GM12865 (cell line): ENCODE measurements at regions not wholly inside any gene's neighbourhood (a gene's known extent, or its start where the extent isn't known, plus 50 kb on each side); places are given as distances from the start of the nearest gene placed in this dataset.

Source experiments
- DNase-seq: peaks from one replicate; pipeline ENCODE4 v3.0.0; 2010; ENCODE audit warnings: low read depth
- H3K4me3 ChIP-seq: 2 replicates; pipeline ENCODE4 v1.5.1; 2011; ENCODE audit warnings: mild to moderate bottlenecking, low read depth, low read length, control low read depth
- CTCF ChIP-seq: IDR thresholded peaks from 2 replicates; pipeline ENCODE4 v1.5.1; 2011; ENCODE audit warnings: low read length, control low read depth, low read depth, inconsistent platforms; ENCODE audit not compliant: insufficient read depth; ENCODE audit errors: missing control alignments

DNA sequence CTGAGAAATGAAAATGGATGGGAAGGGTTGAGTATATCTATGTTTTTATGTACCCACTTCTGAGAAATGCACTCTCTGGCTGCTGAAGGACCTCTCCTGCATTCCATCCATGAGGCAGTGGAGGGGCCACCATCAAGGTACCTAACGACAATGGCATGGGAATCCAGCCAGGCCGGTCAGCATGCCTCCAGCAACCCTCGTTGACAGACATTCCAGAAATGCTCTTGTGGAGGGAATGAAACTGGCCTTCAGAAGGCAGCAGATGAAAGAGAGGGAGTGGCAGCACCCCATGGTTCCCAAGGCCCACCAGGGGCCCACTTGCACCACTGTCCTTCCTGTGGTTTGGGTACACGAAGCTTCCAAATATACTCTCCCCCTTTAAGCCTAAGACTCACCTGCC, 269.0 kb downstream of the ARHGAP12 start:
- no peak overlapping the region for H3K4me3 ChIP-seq
- no peak for TF ChIP-seq CTCF
- no peak for DNase-seq

DNA sequence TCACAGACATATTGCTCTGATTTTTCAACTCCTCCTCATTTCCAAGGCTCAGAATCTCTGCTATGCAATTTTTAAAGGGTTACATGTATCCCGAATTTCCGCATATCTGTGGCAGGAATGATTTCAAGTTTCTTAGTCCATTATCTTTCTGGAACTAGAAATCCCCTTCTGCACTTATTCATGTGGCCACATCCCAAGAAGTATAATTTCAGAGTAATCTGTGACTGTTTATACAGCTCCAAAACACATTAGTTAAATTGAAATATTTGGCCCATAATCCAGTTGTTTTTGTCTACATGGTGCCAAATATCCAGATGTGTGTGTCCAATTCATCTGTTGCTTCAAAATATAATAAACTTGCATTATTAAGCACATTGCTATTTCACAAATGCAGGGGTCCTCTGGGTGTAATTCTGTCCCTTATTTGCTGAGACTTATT, 271.2 kb downstream of the ARHGAP12 start:
- no peak for TF ChIP-seq CTCF
- DNase-seq = no peak
- no peak overlapping the region for H3K4me3 ChIP-seq

- no peak for TF ChIP-seq CTCF
- H3K4me3 ChIP-seq = no peak overlapping the region
- no peak for DNase-seq
Measured at GRCh38 chr10:31656851-31657433, 271.7 kb downstream of the ARHGAP12 start.

- no peak overlapping the region for H3K4me3 ChIP-seq
- TF ChIP-seq CTCF = no peak
- DNase-seq = no peak
Measured at GRCh38 chr10:31652038-31652437, 276.6 kb downstream of the ARHGAP12 start.

GRCh38 chr10:31650010-31650409, 278.6 kb downstream of the ARHGAP12 start:
- DNase-seq = no peak
- H3K4me3 ChIP-seq = no peak overlapping the region
- no peak for TF ChIP-seq CTCF

DNA sequence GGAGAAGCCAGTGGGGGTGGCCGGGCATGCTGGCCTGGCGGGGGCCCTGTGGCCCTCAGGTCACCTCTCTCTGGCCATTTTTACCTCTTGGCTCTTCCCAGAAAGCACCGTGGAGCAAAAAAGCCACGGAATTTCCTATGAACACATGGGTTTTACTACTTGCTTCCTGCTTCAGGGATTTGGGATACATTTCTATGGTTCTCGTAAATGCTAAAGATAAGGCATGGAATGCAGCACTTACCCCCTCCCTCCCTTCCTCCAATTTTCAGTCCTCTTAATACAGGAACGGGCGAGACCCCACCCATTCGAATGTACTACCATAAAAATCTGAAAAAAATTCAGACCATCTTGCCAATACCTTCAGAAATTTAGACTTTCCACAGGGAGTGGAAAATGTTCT, 279.7 kb downstream of the ARHGAP12 start:
- H3K4me3 ChIP-seq = no peak overlapping the region
- no peak for DNase-seq
- no peak for TF ChIP-seq CTCF

GRCh38 chr10:31647861-31648260, 280.8 kb downstream of the ARHGAP12 start:
- DNase-seq = no peak
- TF ChIP-seq CTCF = no peak
- no peak overlapping the region for H3K4me3 ChIP-seq
